GM19035 (cell line): ENCODE measurements at regions not wholly inside any gene's neighbourhood (a gene's known extent, or its start where the extent isn't known, plus 50 kb on each side); places are given as distances from the start of the nearest gene placed in this dataset.
"Not testable (repeated sequence)": the region's sequence is repeated elsewhere in the genome, so short reads cannot be mapped to it uniquely, and the experiment has no call there.

Source experiments
- ATAC-seq: cut with Tn5 transposase; IDR thresholded peaks from one replicate; pipeline ENCODE4 v1.9.1; 2021; ENCODE audit not compliant: unreplicated experiment

DNA sequence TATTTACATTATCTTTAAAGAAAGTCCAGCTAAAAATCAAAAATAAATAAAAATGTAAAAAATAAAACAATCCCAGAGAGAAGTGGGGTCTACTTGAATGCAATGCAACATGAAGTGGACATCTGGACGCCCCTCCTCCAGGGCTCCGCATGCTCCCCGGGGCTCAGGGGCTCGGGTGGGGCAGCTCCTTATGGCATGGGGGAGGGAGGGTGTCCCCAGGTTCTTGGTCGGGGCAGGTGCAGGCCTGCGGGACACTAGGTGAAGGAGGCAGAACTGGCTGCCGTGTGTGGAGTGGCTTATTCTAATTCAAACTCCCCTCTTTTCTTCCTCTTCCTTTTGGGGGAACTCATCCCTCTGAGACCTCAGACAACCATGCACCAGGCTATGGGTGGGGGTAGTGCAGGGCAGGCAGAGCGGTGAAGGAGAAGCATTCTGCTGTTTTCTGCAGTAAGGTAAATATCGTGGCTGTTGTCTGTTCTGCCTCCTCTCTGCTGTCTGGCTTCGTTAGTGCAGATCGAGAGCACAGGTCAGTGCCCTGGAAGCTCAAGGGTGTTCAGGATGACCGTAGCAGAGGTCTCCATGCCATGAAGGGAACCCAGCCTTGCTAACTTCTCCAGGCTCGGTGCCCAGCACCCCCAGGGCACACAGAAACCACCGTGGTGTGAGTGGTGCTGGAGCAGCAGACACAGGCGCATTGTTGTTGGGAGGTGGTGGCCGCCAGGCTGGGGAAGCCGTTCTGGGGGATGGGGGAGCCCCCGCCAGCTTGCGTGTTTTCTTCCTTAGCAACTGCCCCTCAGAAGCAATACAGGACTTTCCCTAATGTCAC is 82.6 kb downstream of the TTLL2 start:
- no peak for ATAC-seq

DNA sequence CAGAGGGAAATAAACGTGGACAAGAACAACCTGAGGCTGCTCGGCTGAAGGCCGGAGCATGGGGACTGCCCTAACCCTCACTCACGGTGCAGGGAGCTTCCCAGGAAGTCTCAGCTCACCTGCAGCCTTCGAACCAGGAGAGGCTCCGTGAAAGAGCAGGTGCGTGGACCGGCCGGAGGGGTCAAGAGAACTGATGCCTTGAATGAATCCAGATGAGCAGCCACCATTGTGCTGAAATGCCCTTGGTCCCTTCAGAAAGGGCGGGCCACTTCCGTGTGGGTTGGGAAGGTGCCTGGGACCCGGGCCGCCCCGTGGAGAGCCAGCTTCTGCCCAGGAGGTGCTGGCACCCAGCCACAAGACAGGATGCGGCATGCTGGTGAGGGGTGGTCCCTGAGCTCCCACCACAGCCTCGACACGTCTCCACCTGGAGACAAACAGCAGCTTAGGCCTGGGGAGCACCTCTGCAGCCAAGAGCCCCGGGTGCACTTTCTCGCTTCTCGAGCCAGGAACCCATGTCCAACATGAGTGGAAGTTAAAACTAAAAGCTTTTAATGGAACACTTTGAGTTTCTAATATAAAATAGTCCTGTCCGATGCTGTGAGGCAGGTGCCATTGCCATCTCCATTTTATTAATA is 83.5 kb downstream of the TTLL2 start:
- no peak for ATAC-seq

GRCh38 chr6:167409079-167409478 is 84.2 kb downstream of the TTLL2 start:
- no peak for ATAC-seq

- ATAC-seq = no peak
These were observed 84.8 kb downstream of the TTLL2 start for GRCh38 chr6:167409694-167410093.

GRCh38 chr6:167410462-167410861 is 85.6 kb downstream of the TTLL2 start:
- ATAC-seq = no peak

- ATAC-seq = no peak
These were observed 87.6 kb downstream of the TTLL2 start for GRCh38 chr6:167412506-167412905.

DNA sequence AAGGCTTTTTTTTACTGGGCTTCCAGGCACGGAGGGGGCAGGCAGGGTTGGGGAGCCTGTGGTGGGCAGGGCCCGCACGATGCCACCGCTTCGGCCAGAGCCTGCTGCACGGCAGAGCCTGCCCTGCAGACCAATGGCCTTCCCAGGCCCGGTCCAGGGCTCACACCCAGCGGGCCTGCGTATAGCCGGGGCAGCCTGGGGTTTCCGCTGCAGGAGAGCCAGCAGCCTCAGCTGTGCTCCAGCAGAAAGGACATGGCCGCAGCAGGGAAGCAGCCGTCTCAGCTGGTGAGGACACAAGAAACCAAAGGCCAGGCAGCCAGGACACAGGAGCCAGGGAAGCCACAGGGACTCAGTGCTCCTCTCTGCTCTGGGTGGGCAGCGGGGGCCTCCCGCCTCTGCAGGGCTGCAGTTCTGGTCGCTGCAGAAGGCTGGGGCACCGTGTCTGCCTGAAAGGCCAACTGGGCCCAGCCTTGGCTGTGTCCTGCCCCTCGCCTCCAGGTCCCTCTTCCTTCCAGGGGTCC is 90.6 kb downstream of the TTLL2 start:
- no peak for ATAC-seq

DNA sequence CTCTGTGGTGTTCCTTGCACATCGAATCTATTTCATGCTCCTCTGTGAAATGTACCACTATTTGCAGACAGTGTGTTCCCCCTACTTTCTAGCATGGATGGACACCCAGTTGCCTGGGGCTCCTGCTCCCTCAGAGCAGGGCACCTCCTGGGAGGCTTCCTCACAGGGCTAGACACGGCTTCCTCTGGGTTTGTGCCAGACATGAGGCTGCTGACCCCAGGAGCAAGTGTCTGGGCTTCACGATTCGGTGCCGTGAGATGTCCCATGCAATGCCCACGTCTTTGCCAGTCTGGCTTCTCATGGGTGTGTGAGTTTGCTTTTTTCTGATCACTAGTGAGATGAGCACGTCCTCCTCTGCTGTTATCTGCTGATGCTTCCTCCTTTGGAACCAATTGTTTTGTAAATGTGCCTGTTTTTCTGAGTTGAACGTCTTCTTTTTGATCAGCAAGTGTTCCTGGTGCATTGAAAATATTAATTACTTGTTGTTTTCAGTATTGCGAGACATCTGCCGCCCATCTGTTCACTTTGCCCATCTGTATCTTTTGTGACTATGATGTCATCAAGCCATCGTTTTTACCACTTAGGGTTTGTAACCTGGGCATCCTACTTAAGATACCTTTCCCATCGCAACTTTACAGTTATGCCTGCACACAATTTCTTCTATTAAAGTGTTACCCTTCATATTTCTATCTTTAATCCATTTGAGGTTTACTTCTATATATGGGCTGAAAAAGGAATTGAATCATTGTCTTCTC is 92.0 kb downstream of the TTLL2 start:
- ATAC-seq = no peak

- ATAC-seq = no peak
These were observed 95.3 kb downstream of the TTLL2 start for GRCh38 chr6:167420177-167420576.

GRCh38 chr6:167420858-167421766 is 96.2 kb downstream of the TTLL2 start:
- no peak for ATAC-seq

DNA sequence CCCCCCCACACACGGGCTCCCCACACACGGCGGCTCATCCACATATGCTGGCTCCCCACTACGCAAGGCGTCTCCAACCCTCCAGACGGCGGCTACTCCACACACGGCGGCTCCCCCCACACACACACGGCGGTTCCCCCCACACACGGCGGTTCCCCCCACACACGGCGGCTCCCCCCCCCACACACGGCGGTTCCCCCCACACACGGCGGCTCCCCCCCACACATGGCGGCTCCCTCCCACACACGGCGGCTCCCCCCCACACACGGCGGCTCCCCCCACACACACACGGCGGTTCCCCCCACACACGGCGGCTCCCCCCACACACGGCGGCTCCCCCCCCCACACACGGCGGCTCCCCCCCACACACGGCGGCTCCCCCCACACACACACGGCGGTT is 97.1 kb downstream of the TTLL2 start:
- not testable (repeated sequence) for ATAC-seq

GRCh38 chr6:167422934-167423333 is 98.0 kb downstream of the TTLL2 start:
- ATAC-seq = no peak

GRCh38 chr6:167424060-167424673 is 99.3 kb downstream of the TTLL2 start:
- ATAC-seq = no peak

GRCh38 chr6:167424700-167425099 is 99.8 kb downstream of the TTLL2 start:
- ATAC-seq = no peak

DNA sequence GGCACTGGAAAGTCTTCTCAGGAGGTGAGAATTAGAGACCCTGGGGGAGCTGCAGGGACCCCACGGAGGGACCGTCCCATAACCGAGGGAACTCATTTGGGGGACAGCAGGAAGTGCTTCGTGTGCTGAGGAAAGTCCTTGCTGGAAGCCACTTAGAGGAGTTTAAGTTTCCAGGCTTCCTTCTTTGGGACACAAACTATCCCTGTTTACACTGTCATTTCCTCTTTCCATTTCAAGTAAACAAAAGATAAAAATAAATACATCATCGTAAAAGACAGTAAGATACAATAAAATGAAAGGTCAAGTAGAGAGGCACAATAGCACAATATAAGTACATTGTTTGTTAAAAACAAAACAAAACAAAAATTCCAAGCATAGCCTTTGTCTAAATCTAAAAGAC is 101.2 kb downstream of the TTLL2 start:
- no peak for ATAC-seq

GRCh38 chr6:167426651-167427050 is 101.8 kb downstream of the TTLL2 start:
- ATAC-seq = no peak

GRCh38 chr6:167428664-167429333 is 103.9 kb downstream of the TTLL2 start:
- ATAC-seq = no peak

GRCh38 chr6:167429353-167429752 is 104.5 kb downstream of the TTLL2 start:
- no peak for ATAC-seq

DNA sequence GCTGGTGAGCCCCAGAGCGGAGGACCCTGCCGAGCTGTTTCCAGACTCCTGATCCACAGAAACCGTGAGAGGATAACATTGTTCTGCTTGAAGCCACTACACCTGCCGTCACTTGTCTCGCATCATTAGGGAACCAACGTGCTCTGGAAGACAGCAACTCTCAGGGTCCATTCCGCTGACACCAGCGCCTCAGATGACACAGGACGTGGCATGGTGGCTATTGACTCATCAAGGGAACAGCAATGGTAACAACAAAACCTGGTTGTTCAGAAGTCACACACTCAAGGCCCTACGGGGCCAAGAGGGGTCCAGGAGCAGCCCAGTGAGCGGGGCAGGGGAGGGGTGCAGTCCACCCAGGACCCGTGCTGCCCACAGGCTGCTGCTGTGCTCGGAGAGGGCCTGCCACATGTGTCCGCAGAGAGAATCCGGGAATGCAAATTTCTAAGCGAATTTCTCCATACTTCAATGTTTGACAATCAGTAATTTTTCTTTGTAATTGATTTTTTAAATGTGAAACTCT is 110.4 kb downstream of the TTLL2 start:
- no peak for ATAC-seq
